HEK293 (cell line): ENCODE measurements at regions not wholly inside any gene's neighbourhood (a gene's known extent, or its start where the extent isn't known, plus 50 kb on each side); places are given as distances from the start of the nearest gene placed in this dataset.

Experiments used
- ZNF558 ChIP-seq: fragments of 450-650 bp; formaldehyde crosslinking; IDR thresholded peaks from 2 replicates; pipeline ENCODE4 v1.5.1; 2016; ENCODE audit warnings: missing biosample characterization, missing genetic modification characterization
- ZNF585B ChIP-seq: fragments of 450-650 bp; formaldehyde crosslinking; IDR thresholded peaks from 2 replicates; pipeline ENCODE4 v1.5.1; 2016; ENCODE audit warnings: missing biosample characterization, missing genetic modification characterization
- ZNF843 ChIP-seq: fragments of 450-650 bp; formaldehyde crosslinking; IDR thresholded peaks from 2 replicates; pipeline ENCODE4 v1.5.1; 2016; ENCODE audit warnings: missing biosample characterization, missing genetic modification characterization
- TF ChIP-seq, protein P1 (sequence below): fragments of 450-650 bp; formaldehyde crosslinking; IDR thresholded peaks from 2 replicates; pipeline ENCODE4 v1.5.1; 2016; ENCODE audit warnings: missing biosample characterization, missing genetic modification characterization, low read depth
- TF ChIP-seq, protein P2 (sequence below): fragments of 450-650 bp; formaldehyde crosslinking; IDR thresholded peaks from 2 replicates; pipeline ENCODE4 v1.5.1; 2016; ENCODE audit warnings: missing biosample characterization, missing genetic modification characterization

DNA sequence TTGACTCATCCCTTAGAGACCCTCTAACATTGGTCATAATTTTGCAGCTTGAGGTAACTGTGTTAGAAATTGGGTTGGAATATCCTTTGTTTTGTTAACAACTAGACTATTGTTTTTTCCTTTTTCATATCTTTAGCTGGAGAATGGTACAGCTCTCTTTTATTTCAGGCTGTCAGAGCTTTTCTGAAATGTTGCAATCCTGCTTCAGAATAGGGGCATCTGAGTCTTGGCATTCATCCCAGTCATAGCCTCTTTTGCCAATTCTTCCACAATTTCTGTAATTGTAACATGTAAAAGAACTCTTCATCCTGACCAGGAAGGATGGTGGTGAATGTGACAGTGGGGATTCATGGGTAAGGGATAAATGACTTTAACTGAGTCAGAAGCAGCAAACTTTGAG lies 128.7 kb downstream of the FHIP1A start:
- TF ChIP-seq ZNF843 (no peak), ZNF558 (no peak), ZNF585B (tag by site-specific recombination) (no peak)
- TF ChIP-seq, protein P1, sequence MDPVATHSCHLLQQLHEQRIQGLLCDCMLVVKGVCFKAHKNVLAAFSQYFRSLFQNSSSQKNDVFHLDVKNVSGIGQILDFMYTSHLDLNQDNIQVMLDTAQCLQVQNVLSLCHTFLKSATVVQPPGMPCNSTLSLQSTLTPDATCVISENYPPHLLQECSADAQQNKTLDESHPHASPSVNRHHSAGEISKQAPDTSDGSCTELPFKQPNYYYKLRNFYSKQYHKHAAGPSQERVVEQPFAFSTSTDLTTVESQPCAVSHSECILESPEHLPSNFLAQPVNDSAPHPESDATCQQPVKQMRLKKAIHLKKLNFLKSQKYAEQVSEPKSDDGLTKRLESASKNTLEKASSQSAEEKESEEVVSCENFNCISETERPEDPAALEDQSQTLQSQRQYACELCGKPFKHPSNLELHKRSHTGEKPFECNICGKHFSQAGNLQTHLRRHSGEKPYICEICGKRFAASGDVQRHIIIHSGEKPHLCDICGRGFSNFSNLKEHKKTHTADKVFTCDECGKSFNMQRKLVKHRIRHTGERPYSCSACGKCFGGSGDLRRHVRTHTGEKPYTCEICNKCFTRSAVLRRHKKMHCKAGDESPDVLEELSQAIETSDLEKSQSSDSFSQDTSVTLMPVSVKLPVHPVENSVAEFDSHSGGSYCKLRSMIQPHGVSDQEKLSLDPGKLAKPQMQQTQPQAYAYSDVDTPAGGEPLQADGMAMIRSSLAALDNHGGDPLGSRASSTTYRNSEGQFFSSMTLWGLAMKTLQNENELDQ (tag by site-specific recombination) = no peak
- TF ChIP-seq, protein P2, sequence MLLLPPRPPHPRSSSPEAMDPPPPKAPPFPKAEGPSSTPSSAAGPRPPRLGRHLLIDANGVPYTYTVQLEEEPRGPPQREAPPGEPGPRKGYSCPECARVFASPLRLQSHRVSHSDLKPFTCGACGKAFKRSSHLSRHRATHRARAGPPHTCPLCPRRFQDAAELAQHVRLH = no peak
